ENCODE measurements at regions not wholly inside any gene's neighbourhood (a gene's known extent, or its start where the extent isn't known, plus 50 kb on each side); places are given as distances from the start of the nearest gene placed in this dataset.

GRCh38 chr4:132267321-132267720 lies 881.8 kb upstream of the PCDH10 start:
- DNase-seq (ENCODE audit: low spot score) = no peak
- no peak for TF ChIP-seq CTCF (IDR thresholded peaks at IDR 0.05; ENCODE audit: extremely low read depth, missing control alignments)

- DNase-seq (ENCODE audit: low spot score) = no peak
- no peak for TF ChIP-seq CTCF (IDR thresholded peaks at IDR 0.05; ENCODE audit: extremely low read depth, missing control alignments)
These were observed 879.6 kb upstream of the PCDH10 start for GRCh38 chr4:132269303-132269990.

GRCh38 chr4:132275583-132276121 lies 873.4 kb upstream of the PCDH10 start:
- no peak for DNase-seq (ENCODE audit: low spot score)

GRCh38 chr4:132276185-132276584 lies 872.9 kb upstream of the PCDH10 start:
- DNase-seq (ENCODE audit: low spot score) = no peak
- TF ChIP-seq CTCF (IDR thresholded peaks at IDR 0.05; ENCODE audit: extremely low read depth, missing control alignments) = no peak

More at GRCh38 chr4:132275583-132276121, 873.4 kb upstream of the PCDH10 start:
- no peak for TF ChIP-seq CTCF (IDR thresholded peaks at IDR 0.05; ENCODE audit: extremely low read depth, missing control alignments)

GRCh38 chr4:132276989-132277388 lies 872.1 kb upstream of the PCDH10 start:
- no peak for DNase-seq (ENCODE audit: low spot score)
- no peak for TF ChIP-seq CTCF (IDR thresholded peaks at IDR 0.05; ENCODE audit: extremely low read depth, missing control alignments)

- no peak for DNase-seq (ENCODE audit: low spot score)
- TF ChIP-seq CTCF (IDR thresholded peaks at IDR 0.05; ENCODE audit: extremely low read depth, missing control alignments) = no peak
These were observed 867.4 kb upstream of the PCDH10 start for GRCh38 chr4:132281733-132282132.

GRCh38 chr4:132284910-132285426 lies 864.1 kb upstream of the PCDH10 start:
- DNase-seq (ENCODE audit: low spot score) = no peak

More at GRCh38 chr4:132284910-132285426, 864.1 kb upstream of the PCDH10 start:
- no peak for TF ChIP-seq CTCF (IDR thresholded peaks at IDR 0.05; ENCODE audit: extremely low read depth, missing control alignments)
